A673 (cell line): ENCODE measurements at regions not wholly inside any gene's neighbourhood (a gene's known extent, or its start where the extent isn't known, plus 50 kb on each side); places are given as distances from the start of the nearest gene placed in this dataset.
"Not testable (repeated sequence)": the region's sequence is repeated elsewhere in the genome, so short reads cannot be mapped to it uniquely, and the experiment has no call there.

ENCODE experiments used
- BruUV-seq: library from RNA; stranded (reverse); fragments of 400-500 nt; replicated peaks from 2 replicates; lab custom pipeline; 2021; lab: Mats Ljungman, UMichigan
- CTCF ChIA-PET: fragments of 300-600 bp; sonication (Branson Sonifier 250); formaldehyde crosslinking; loops from one replicate; lab custom pipeline; 2022; ENCODE audit warnings: antibody characterized with exemption; lab: Charles Lee
- POLR2A ChIA-PET: fragments of 300-600 bp; sonication (Branson Sonifier 250); formaldehyde crosslinking; loops from one replicate; lab custom pipeline; 2022; ENCODE audit warnings: antibody characterized with exemption; ENCODE audit not compliant: low non-redundant PET; lab: Charles Lee
- DNase-seq: peaks from one replicate; pipeline ENCODE4 v3.0.0-alpha.2; 2015; ENCODE audit warnings: low spot score
- H3K27ac ChIP-seq: fragments of 200-600 bp; sonication (generic); 2 replicates; pipeline ENCODE4 v1.5.1; 2016; ENCODE audit warnings: mixed run types, low read depth, mild to moderate bottlenecking, mixed read lengths, antibody characterized with exemption, low read length; ENCODE audit not compliant: poor library complexity, severe bottlenecking
- H3K27me3 ChIP-seq: fragments of 200-600 bp; sonication (generic); replicated peaks from 2 replicates; pipeline ENCODE4 v1.6.1; 2017; ENCODE audit warnings: mixed run types, low read depth, mild to moderate bottlenecking, mixed read lengths, antibody characterized with exemption, low read length; ENCODE audit not compliant: insufficient read depth, poor library complexity
- H3K36me3 ChIP-seq: fragments of 200-600 bp; sonication (generic); 2 replicates; pipeline ENCODE4 v1.6.1; 2016; ENCODE audit warnings: mixed run types, mild to moderate bottlenecking, mixed read lengths, antibody characterized with exemption, low read length; ENCODE audit not compliant: insufficient read depth, poor library complexity, severe bottlenecking
- H3K4me1 ChIP-seq: fragments of 200-600 bp; sonication (generic); 2 replicates; pipeline ENCODE4 v1.6.1; 2017; ENCODE audit warnings: mixed run types, mild to moderate bottlenecking, mixed read lengths, antibody characterized with exemption, low read length; ENCODE audit not compliant: insufficient read depth, poor library complexity, severe bottlenecking
- H3K4me3 ChIP-seq: fragments of 200-600 bp; sonication (generic); 2 replicates; pipeline ENCODE4 v1.5.1; 2016; ENCODE audit warnings: low read depth, mixed run types, mild to moderate bottlenecking, mixed read lengths, low read length; ENCODE audit not compliant: poor library complexity, severe bottlenecking
- H3K9me3 ChIP-seq: fragments of 200-600 bp; sonication (generic); 2 replicates; pipeline ENCODE4 v1.6.1; 2016; ENCODE audit warnings: mixed run types, low read depth, mild to moderate bottlenecking, mixed read lengths, antibody characterized with exemption, low read length; ENCODE audit not compliant: poor library complexity, severe bottlenecking
- CTCF ChIP-seq: fragments of 300-800, 200-600 bp; sonication (generic); conservative IDR thresholded peaks from 2 replicates; pipeline ENCODE4 v1.5.1; 2017; ENCODE audit warnings: low read depth, mild to moderate bottlenecking, antibody characterized with exemption, low read length, moderate library complexity, mixed read lengths
- EZH2 ChIP-seq: fragments of 200-600 bp; sonication (generic); IDR thresholded peaks from 2 replicates; pipeline ENCODE4 v1.6.1; 2017; ENCODE audit warnings: borderline replicate concordance, low read depth, mild to moderate bottlenecking, mixed read lengths, antibody characterized with exemption, low read length; ENCODE audit not compliant: poor library complexity, severe bottlenecking
- intact Hi-C: fragments of 100-400 bp; cut with micrococcal nuclease; formaldehyde crosslinking; loops from one replicate; pipeline ENCODE4 v1.10.0; 2022; ENCODE audit not compliant: unreplicated experiment

GRCh38 chr12:76292891-76293290 is 55.3 kb downstream of the BBS10 start:
- CTCF ChIA-PET, H3K9me3 ChIP-seq, H3K27ac ChIP-seq, H3K4me1 ChIP-seq, DNase-seq, H3K4me3 ChIP-seq, POLR2A ChIA-PET, intact Hi-C loops, BruUV-seq, H3K36me3 ChIP-seq, H3K27me3 ChIP-seq: not testable (repeated sequence)

GRCh38 chr12:76292305-76292704 is 55.9 kb downstream of the BBS10 start:
- H3K4me1 ChIP-seq, H3K27ac ChIP-seq, H3K4me3 ChIP-seq, intact Hi-C loops, BruUV-seq, H3K9me3 ChIP-seq, H3K27me3 ChIP-seq, H3K36me3 ChIP-seq, POLR2A ChIA-PET, CTCF ChIA-PET, DNase-seq: not testable (repeated sequence)

- intact Hi-C loops = no loop called here
- Histone ChIP-seq H3K27ac (no peak overlapping the region), H3K27me3 (no peaks in the 10 kb centered on the region), H3K36me3 (no peaks in the 10 kb centered on the region), H3K9me3 (no peaks in the 10 kb centered on the region), H3K4me3 (no peak overlapping the region), H3K4me1 (no peaks in the 10 kb centered on the region)
- no TSS peak for BruUV-seq
- POLR2A ChIA-PET = no interaction called here
- TF ChIP-seq CTCF = no peak
- TF ChIP-seq EZH2 = no peak
- DNase-seq = no peak
- CTCF ChIA-PET = no interaction called here
Measured at GRCh38 chr12:76290963-76291859, 57.0 kb downstream of the BBS10 start.

- ChIA-PET CTCF (no interaction called here), POLR2A (no interaction called here)
- no peak for DNase-seq
- Histone ChIP-seq H3K4me1 (no peaks in the 10 kb centered on the region), H3K36me3 (no peaks in the 10 kb centered on the region), H3K9me3 (no peaks in the 10 kb centered on the region), H3K27me3 (no peaks in the 10 kb centered on the region), H3K4me3 (no peak overlapping the region), H3K27ac (no peak overlapping the region)
- no TSS peak for BruUV-seq
- intact Hi-C loops = no loop called here
- TF ChIP-seq CTCF (no peak), EZH2 (no peak)
Measured at GRCh38 chr12:76288218-76288617, 60.0 kb downstream of the BBS10 start.
